NCI-H187 treated with DMSO at 0.1 percent for 48 hours (cell line): ENCODE measurements at regions not wholly inside any gene's neighbourhood (a gene's known extent, or its start where the extent isn't known, plus 50 kb on each side); places are given as distances from the start of the nearest gene placed in this dataset.

Experiments
- DNase-seq: peaks from one replicate; lab custom pipeline; 2025; lab: John Stamatoyannopoulos, UW

- no peak for DNase-seq
Measured at GRCh38 chr7:13035233-13035632, 347.8 kb downstream of the ARL4A start.

- no peak for DNase-seq
Measured at GRCh38 chr7:13036256-13036780, 348.9 kb downstream of the ARL4A start.

- DNase-seq, result no peak
Measured at GRCh38 chr7:13037216-13037615, 349.8 kb downstream of the ARL4A start.

- no peak for DNase-seq
Measured at GRCh38 chr7:13041368-13041988, 354.0 kb downstream of the ARL4A start.

GRCh38 chr7:13042605-13043236, 355.3 kb downstream of the ARL4A start:
- DNase-seq, result no peak

- DNase-seq, result no peak
Measured at GRCh38 chr7:13044309-13044708, 356.9 kb downstream of the ARL4A start.

GRCh38 chr7:13047061-13047460, 359.6 kb downstream of the ARL4A start:
- DNase-seq, result no peak

- no peak for DNase-seq
Measured at GRCh38 chr7:13049946-13050345, 362.5 kb downstream of the ARL4A start.

- no peak for DNase-seq
Measured at GRCh38 chr7:13050703-13051102, 363.3 kb downstream of the ARL4A start.

- DNase-seq, result no peak
Measured at GRCh38 chr7:13055732-13056368, 368.4 kb downstream of the ARL4A start.

GRCh38 chr7:13057462-13058200, 370.2 kb downstream of the ARL4A start:
- DNase-seq, result no peak

GRCh38 chr7:13060173-13060572, 372.7 kb downstream of the ARL4A start:
- no peak for DNase-seq

- DNase-seq, result no peak
Measured at GRCh38 chr7:13061115-13061514, 373.7 kb downstream of the ARL4A start.

- DNase-seq, result no peak
Measured at GRCh38 chr7:13062631-13063030, 375.2 kb downstream of the ARL4A start.

- DNase-seq, result no peak
Measured at GRCh38 chr7:13067036-13067435, 379.6 kb downstream of the ARL4A start.

- no peak for DNase-seq
Measured at GRCh38 chr7:13068032-13068431, 380.6 kb downstream of the ARL4A start.

- DNase-seq, result no peak
Measured at GRCh38 chr7:13069841-13070240, 382.4 kb downstream of the ARL4A start.

GRCh38 chr7:13072014-13072413, 384.6 kb downstream of the ARL4A start:
- no peak for DNase-seq

- DNase-seq, result no peak
Measured at GRCh38 chr7:13077466-13077865, 390.0 kb downstream of the ARL4A start.

GRCh38 chr7:13078105-13078504, 390.7 kb downstream of the ARL4A start:
- DNase-seq, result no peak

GRCh38 chr7:13090959-13091358, 403.5 kb downstream of the ARL4A start:
- no peak for DNase-seq

- DNase-seq, result no peak
Measured at GRCh38 chr7:13091974-13092707, 404.7 kb downstream of the ARL4A start.
